ENCODE measurements at regions not wholly inside any gene's neighbourhood (a gene's known extent, or its start where the extent isn't known, plus 50 kb on each side); places are given as distances from the start of the nearest gene placed in this dataset.

- no peak for ATAC-seq (ENCODE audit: poor library complexity)
- no peaks in the 10 kb centered on the region for H3K36me3 Mint-ChIP-seq (ENCODE audit: low read depth)
Measured at GRCh38 chr13:34464011-34464410, 478.1 kb upstream of the NBEA start.

GRCh38 chr13:34465423-34465922 lies 476.6 kb upstream of the NBEA start:
- POLR2A ChIA-PET = no interaction called here
- intact Hi-C loops (cut with DNase I, micrococcal nuclease) = no loop called here
- Mint-ChIP-seq H3K9me3 (no peaks in the 10 kb centered on the region), H3K4me3 (no peak overlapping the region), H3K27ac (no peak overlapping the region), H3K36me3 (ENCODE audit: low read depth) (no peaks in the 10 kb centered on the region), H3K4me1 (ENCODE audit: low read depth) (no peaks in the 10 kb centered on the region), H3K27me3 (no peaks in the 10 kb centered on the region)
- ATAC-seq (ENCODE audit: poor library complexity) (no peak), DNase-seq (no peak)
- TF ChIP-seq CTCF (IDR thresholded peaks at IDR 0.05) = no peak
- Histone ChIP-seq H3K27ac (ENCODE audit: low read depth in 1 of 2, low read length in 2 of 2) (no peak overlapping the region), H3K36me3 (ENCODE audit: insufficient read depth, low read length) (no peaks in the 10 kb centered on the region), H3K4me3 (ENCODE audit: low read length) (no peak overlapping the region), H3K9me3 (ENCODE audit: control insufficient read depth in 1 of 2, insufficient read depth in 1 of 2, low read length in 2 of 2) (no peaks in the 10 kb centered on the region), H3K27me3 (ENCODE audit: control insufficient read depth in 1 of 2, insufficient read depth in 2 of 2, low read length in 2 of 2) (no peaks in the 10 kb centered on the region), H3K4me1 (ENCODE audit: insufficient read depth, low read length) (no peaks in the 10 kb centered on the region)
- CTCF ChIA-PET = no interaction called here

More at GRCh38 chr13:34464011-34464410, 478.1 kb upstream of the NBEA start:
- no peak overlapping the region for H3K4me3 Mint-ChIP-seq
- H3K9me3 Mint-ChIP-seq = no peaks in the 10 kb centered on the region
- ChIA-PET CTCF (no interaction called here), POLR2A (no interaction called here)
- H3K4me1 ChIP-seq (ENCODE audit: insufficient read depth, low read length) = no peaks in the 10 kb centered on the region
- H3K4me3 ChIP-seq (ENCODE audit: low read length) = no peak overlapping the region
- H3K27me3 ChIP-seq (ENCODE audit: control insufficient read depth in 1 of 2, insufficient read depth in 2 of 2, low read length in 2 of 2) = no peaks in the 10 kb centered on the region
- no peak overlapping the region for H3K27ac ChIP-seq (ENCODE audit: low read depth in 1 of 2, low read length in 2 of 2)
- no peaks in the 10 kb centered on the region for H3K4me1 Mint-ChIP-seq (ENCODE audit: low read depth)
- intact Hi-C loops (cut with DNase I, micrococcal nuclease) = no loop called here
- H3K9me3 ChIP-seq (ENCODE audit: control insufficient read depth in 1 of 2, insufficient read depth in 1 of 2, low read length in 2 of 2) = no peaks in the 10 kb centered on the region
- H3K27ac Mint-ChIP-seq = no peak overlapping the region
- H3K27me3 Mint-ChIP-seq = no peaks in the 10 kb centered on the region
- H3K36me3 ChIP-seq (ENCODE audit: insufficient read depth, low read length) = no peaks in the 10 kb centered on the region
- no peak for DNase-seq
- TF ChIP-seq CTCF (IDR thresholded peaks at IDR 0.05) = no peak

- Mint-ChIP-seq H3K27me3 (no peaks in the 10 kb centered on the region), H3K4me3 (no peak overlapping the region), H3K9me3 (no peaks in the 10 kb centered on the region), H3K36me3 (ENCODE audit: low read depth) (no peaks in the 10 kb centered on the region), H3K4me1 (ENCODE audit: low read depth) (no peaks in the 10 kb centered on the region), H3K27ac (no peak overlapping the region)
- Histone ChIP-seq H3K27me3 (ENCODE audit: control insufficient read depth in 1 of 2, insufficient read depth in 2 of 2, low read length in 2 of 2) (no peaks in the 10 kb centered on the region), H3K36me3 (ENCODE audit: insufficient read depth, low read length) (no peaks in the 10 kb centered on the region), H3K9me3 (ENCODE audit: control insufficient read depth in 1 of 2, insufficient read depth in 1 of 2, low read length in 2 of 2) (no peaks in the 10 kb centered on the region), H3K4me1 (ENCODE audit: insufficient read depth, low read length) (no peaks in the 10 kb centered on the region), H3K4me3 (ENCODE audit: low read length) (no peak overlapping the region), H3K27ac (ENCODE audit: low read depth in 1 of 2, low read length in 2 of 2) (no peak overlapping the region)
- TF ChIP-seq CTCF (IDR thresholded peaks at IDR 0.05) = no peak
- no peak for DNase-seq
- no peak for ATAC-seq (ENCODE audit: poor library complexity)
- intact Hi-C loops (cut with DNase I, micrococcal nuclease) = no loop called here
- ChIA-PET CTCF (no interaction called here), POLR2A (no interaction called here)
Measured at GRCh38 chr13:34466301-34466700, 475.8 kb upstream of the NBEA start.
